CD4-positive, alpha-beta T cell treated with Interleukin-12 subunit alpha and Interleukin-12 subunit beta, for 1 hour (primary cell): ENCODE measurements at regions not wholly inside any gene's neighbourhood (a gene's known extent, or its start where the extent isn't known, plus 50 kb on each side); places are given as distances from the start of the nearest gene placed in this dataset.

Source experiments
- DNase-seq: peaks from one replicate; pipeline ENCODE4 v3.0.0-alpha.2; 2020

DNA sequence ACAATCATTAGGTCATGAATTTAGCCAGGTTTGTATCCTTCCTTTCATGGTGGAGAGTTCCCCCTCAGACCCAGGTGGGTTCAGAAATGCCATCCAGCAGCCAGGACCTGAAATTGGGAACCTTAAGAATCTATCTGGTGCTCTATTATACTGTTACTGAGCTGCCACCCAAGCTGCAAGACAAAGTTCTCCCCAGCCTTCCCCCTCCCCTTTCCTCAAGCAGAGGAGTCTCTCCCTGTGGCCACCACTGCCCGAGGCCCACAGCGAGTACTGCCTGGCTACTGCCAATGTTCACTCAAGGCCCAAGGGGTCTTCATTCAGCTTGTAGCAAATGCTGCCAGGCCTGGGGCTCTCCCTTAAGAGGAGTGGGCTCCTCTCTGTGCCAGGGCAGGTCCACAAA is 133.8 kb downstream of the TMEM38B start:
- no peak for DNase-seq

GRCh38 chr9:105828596-105829213 is 134.4 kb downstream of the TMEM38B start:
- no peak for DNase-seq

DNA sequence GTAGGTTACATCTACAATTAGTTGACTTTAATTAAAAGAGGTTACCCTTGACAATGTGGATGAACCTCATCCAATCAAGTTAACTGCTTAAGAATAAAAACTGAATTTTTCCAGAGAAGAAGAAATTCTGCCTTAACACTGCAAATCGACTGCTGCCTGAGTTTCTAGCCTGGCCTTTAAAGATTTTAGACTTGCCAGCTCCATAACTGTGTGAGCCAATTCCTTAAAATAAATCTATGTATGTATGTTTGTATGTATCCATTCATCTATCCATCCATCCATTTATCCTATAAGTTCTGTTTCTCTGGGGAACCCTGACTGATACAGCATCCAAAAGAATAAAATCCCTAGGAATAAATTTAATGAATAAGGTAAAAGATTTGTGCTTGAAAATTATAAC is 136.1 kb downstream of the TMEM38B start:
- DNase-seq, result no peak

DNA sequence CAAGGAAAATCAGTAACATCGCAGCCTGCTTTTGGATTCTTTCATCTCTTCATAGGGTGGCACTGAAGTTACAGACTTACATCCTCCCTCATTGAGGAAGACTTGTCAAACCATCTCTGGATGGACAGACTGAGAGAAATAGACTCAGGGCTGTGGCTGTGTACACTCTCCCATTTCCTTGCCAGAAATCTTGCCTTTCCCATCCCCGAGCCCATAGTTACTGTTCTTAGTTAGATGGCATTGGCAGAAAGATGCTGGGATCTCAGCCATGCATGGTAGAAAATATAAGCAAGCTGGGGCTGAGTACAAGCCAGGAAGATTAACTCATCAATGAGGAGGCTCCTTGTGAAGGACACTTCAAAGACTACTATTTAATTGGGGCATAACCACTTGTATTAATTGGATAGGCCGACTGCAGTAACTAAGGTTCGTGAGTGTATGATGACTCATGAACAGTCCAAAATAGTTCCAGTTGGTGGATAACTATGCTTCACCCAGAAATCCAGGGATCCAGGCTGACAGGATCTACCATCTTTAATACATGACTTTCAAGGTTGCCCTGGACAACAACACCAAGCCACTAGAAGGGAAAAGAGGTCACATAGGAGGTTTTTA is 137.9 kb downstream of the TMEM38B start:
- DNase-seq, result no peak

GRCh38 chr9:105833271-105833975 is 139.1 kb downstream of the TMEM38B start:
- DNase-seq, result no peak

GRCh38 chr9:105834404-105834803 is 140.1 kb downstream of the TMEM38B start:
- DNase-seq, result no peak

GRCh38 chr9:105835721-105836120 is 141.4 kb downstream of the TMEM38B start:
- no peak for DNase-seq

- DNase-seq, result no peak
These were observed 142.8 kb downstream of the TMEM38B start for GRCh38 chr9:105836936-105837660.

GRCh38 chr9:105841562-105841961 is 147.2 kb downstream of the TMEM38B start:
- no peak for DNase-seq

DNA sequence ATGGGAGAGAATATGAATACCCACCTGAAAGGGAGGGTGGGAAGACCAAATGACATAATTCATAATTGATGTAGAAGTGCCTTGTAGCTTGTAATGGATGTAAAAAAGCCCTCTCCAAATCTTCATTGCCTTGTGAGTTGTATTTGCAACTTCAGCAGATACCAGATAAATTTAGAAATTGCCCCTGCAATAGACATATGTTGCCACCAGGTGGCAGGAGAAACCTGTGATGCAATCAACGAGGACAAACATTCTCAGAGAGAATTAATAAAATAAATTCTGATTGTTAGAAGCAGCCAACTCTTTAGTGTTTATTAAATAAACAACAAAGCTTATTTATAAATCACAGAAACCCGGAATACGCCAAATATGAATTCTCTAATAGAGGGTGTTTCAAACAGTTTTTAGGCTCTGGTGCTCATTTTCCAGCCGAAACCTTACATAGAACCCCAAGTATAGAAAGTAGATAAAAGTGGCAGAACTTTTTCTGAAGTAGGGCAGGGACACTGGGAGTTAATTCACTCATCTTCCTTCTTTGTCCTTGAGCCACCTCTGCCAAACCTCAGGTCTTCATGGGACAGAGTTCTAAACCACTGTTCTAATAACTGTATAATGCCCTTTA is 147.8 kb downstream of the TMEM38B start:
- DNase-seq, result peak; percentile 25

DNA sequence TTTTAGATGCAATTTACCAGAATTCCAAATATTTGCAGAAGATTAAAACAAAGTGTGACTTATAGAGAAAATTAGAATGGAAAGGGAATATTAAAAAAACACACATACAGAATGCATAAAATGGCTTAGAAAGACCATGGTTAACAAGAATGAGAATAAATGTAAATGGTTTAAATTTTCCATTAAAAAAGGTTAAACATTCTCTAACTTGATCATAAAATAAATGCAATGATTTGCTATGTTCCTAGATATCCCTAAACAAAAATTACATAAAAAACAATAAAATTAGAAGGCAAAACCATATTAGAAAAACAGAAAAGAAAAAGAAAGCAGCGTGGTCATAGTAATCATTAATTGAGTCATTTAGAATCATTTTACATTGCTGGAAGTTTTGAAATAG is 152.5 kb downstream of the TMEM38B start:
- DNase-seq, result no peak

- no peak for DNase-seq
These were observed 156.6 kb downstream of the TMEM38B start for GRCh38 chr9:105850852-105851500.

DNA sequence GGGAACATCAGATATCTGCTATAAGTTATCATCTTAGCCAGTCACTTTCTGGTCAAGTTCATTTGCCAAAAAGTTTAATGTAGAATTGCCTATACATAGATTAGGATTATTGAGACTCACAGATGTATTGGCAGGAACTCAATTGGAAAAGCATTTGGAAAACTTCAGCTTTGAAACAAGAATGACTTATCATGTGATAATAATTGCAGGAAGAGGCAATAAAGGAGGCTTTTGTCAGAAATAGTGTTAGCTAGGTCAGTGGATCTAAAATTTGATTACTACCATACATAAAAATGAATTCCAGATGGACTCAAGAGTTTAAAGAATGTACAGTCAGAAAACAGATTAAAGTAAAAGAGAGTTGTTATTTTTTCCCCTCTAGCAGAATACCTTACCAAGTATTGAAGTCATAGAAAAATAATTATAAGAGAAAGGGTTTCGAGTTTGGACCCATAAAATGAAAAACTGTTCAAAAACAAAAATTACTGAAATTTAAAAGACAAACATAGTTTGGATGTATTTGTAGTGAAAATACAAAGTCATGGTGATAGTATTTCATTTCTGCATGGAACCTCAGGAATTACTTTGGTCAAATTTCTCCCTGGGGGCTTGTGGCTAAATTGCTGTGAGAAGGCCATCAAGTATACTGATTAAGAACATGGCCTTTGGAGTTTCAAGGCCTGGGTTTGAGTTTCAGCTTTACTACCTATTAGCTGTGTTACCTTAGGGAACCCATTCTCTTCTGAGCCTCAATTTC is 159.9 kb downstream of the TMEM38B start:
- no peak for DNase-seq

GRCh38 chr9:105854783-105855724 is 160.7 kb downstream of the TMEM38B start:
- DNase-seq, result no peak

- no peak for DNase-seq
These were observed 161.6 kb downstream of the TMEM38B start for GRCh38 chr9:105855987-105856386.

GRCh38 chr9:105858006-105858690 is 163.8 kb downstream of the TMEM38B start:
- DNase-seq, result no peak

- no peak for DNase-seq
These were observed 164.5 kb downstream of the TMEM38B start for GRCh38 chr9:105858877-105859276.

DNA sequence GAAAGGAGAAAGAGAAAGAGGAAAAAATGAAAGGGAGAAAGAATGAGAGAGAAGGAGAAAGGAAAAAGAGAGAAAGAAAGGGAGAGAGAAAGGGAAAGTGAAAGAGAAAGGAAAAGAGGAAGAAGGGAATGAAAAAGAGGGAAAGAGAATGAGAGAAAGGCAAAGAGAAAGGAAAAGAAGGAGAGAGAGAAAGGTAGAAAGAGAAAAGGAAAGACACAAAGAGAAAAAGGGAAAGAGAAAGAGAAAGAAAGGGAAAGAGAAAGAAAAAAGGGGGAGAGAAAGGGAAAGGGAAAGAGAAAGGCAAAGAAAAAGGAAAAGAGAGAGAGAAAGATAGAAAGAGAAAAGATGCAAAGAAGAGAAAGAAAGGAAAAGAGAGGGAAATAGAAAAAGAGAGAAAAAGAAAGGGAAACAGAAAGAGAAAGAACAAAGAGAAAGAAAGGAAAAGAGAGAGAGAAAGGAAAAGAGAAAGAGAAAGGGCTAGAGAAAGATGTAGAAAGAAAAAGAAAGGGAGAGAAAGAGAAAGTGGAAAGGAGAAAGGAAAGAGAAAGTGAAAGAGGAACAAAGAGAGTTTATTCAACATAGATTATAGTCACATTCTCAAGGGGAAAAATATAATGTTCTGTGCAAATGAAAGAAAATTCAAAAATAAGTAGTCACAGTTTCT is 165.2 kb downstream of the TMEM38B start:
- no peak for DNase-seq

DNA sequence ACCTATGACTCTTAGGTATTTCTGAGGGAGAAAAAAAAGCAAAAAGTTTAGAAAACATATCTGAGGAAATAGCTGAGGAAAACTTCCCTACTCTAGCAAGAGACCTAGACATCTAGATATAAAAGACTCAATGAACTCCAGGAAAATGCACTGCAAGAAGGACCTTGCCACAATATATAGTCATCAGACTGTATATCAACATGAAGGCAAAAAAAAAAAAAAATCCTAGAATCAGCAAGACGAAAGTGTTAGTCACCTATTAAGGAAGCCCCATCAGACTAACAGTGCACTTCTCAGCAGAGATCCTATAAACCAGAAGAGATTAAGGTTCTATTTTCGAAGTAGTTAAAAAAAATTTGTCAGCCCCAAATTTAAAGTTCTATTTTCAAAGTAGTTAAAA is 166.2 kb downstream of the TMEM38B start:
- DNase-seq, result no peak

GRCh38 chr9:105861972-105862371 is 167.6 kb downstream of the TMEM38B start:
- no peak for DNase-seq
